ENCODE measurements at regions not wholly inside any gene's neighbourhood (a gene's known extent, or its start where the extent isn't known, plus 50 kb on each side); places are given as distances from the start of the nearest gene placed in this dataset.

GRCh38 chr13:73901324-73902068 lies 232.7 kb downstream of the KLF12 start:
- no peak for TF ChIP-seq CTCF (conservative IDR thresholded peaks at IDR 0.05)

GRCh38 chr13:73900591-73900990 lies 233.6 kb downstream of the KLF12 start:
- Mint-ChIP-seq H3K27me3 (no peaks in the 10 kb centered on the region), H3K9me3 (peaks cover 3% of the 10 kb centered on the region), H3K36me3 (no peaks in the 10 kb centered on the region), H3K27ac (no peak overlapping the region), H3K4me3 (no peak overlapping the region), H3K4me1 (ENCODE audit: unreplicated experiment) (peaks cover 17% of the 10 kb centered on the region)
- no peak for TF ChIP-seq CTCF (conservative IDR thresholded peaks at IDR 0.05)
- no peak for DNase-seq (ENCODE audit: extremely low spot score, unreplicated experiment)

More at GRCh38 chr13:73901324-73902068, 232.7 kb downstream of the KLF12 start:
- Mint-ChIP-seq H3K36me3 (no peaks in the 10 kb centered on the region), H3K9me3 (peaks cover 3% of the 10 kb centered on the region), H3K27ac (no peak overlapping the region), H3K27me3 (no peaks in the 10 kb centered on the region), H3K4me3 (no peak overlapping the region), H3K4me1 (ENCODE audit: unreplicated experiment) (peaks cover 17% of the 10 kb centered on the region)
- no peak for DNase-seq (ENCODE audit: extremely low spot score, unreplicated experiment)

- no peak for TF ChIP-seq CTCF (conservative IDR thresholded peaks at IDR 0.05)
- no peak for DNase-seq (ENCODE audit: extremely low spot score, unreplicated experiment)
- H3K4me3 Mint-ChIP-seq, result no peak overlapping the region
- H3K4me1 Mint-ChIP-seq (ENCODE audit: unreplicated experiment), result peaks cover 17% of the 10 kb centered on the region
- H3K9me3 Mint-ChIP-seq, result peaks cover 3% of the 10 kb centered on the region
- no peak overlapping the region for H3K27ac Mint-ChIP-seq
- no peaks in the 10 kb centered on the region for H3K36me3 Mint-ChIP-seq
- H3K27me3 Mint-ChIP-seq, result no peaks in the 10 kb centered on the region
These were observed 235.3 kb downstream of the KLF12 start for GRCh38 chr13:73898899-73899298.

- DNase-seq (ENCODE audit: extremely low spot score, unreplicated experiment), result no peak
- H3K27ac Mint-ChIP-seq, result no peak overlapping the region
- no peak for TF ChIP-seq CTCF (conservative IDR thresholded peaks at IDR 0.05)
- peaks cover 3% of the 10 kb centered on the region for H3K9me3 Mint-ChIP-seq
- H3K36me3 Mint-ChIP-seq, result no peaks in the 10 kb centered on the region
- H3K4me1 Mint-ChIP-seq (ENCODE audit: unreplicated experiment), result peaks cover 17% of the 10 kb centered on the region
- H3K27me3 Mint-ChIP-seq, result no peaks in the 10 kb centered on the region
- no peak overlapping the region for H3K4me3 Mint-ChIP-seq
These were observed 235.9 kb downstream of the KLF12 start for GRCh38 chr13:73898276-73898675.

- DNase-seq (ENCODE audit: extremely low spot score, unreplicated experiment), result no peak
- Mint-ChIP-seq H3K27ac (no peak overlapping the region), H3K4me3 (no peak overlapping the region), H3K36me3 (no peaks in the 10 kb centered on the region), H3K4me1 (ENCODE audit: unreplicated experiment) (peaks cover 4% of the 10 kb centered on the region), H3K27me3 (no peaks in the 10 kb centered on the region), H3K9me3 (peaks cover 3% of the 10 kb centered on the region)
- TF ChIP-seq CTCF (conservative IDR thresholded peaks at IDR 0.05), result no peak
These were observed 239.1 kb downstream of the KLF12 start for GRCh38 chr13:73894995-73895571.

Measured in type B pancreatic cell (in vitro differentiated cells).